ENCODE measurements at regions not wholly inside any gene's neighbourhood (a gene's known extent, or its start where the extent isn't known, plus 50 kb on each side); places are given as distances from the start of the nearest gene placed in this dataset.

DNA sequence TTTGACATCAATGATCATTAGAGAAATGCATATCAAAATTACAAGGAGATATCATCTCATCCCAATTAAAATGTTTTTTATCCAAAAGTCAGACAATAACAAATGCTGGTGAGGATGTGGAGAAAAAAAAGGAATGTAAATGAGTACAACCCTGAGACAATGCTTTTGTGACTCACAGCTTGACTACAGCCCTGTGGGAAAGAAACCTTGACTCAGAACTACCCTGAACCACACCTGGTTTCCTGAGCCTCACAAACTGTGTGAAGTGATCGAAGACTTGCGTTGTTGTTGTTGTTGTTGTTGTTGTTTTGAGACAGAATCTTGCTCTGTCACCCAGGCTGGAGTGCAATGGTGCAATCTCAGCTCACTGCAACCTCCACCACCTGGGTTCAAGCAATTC, 266.6 kb upstream of the MYT1L start:
- ChIA-PET RAD21 (ENCODE audit: low non-redundant PET in 1 of 2, low total read pairs in 2 of 2, uncharacterized antibody in 2 of 2, unreplicated experiment in 2 of 2) (no interaction called here), CTCF (no interaction called here), POLR2A (no interaction called here)
- Histone ChIP-seq H3K9me3 (ENCODE audit: control insufficient read depth in 1 of 2, insufficient read depth in 1 of 2, low read depth in 1 of 2, low read length in 2 of 2) (no peaks in the 10 kb centered on the region), H2AFZ (ENCODE audit: low read depth, low read length, poor library complexity, severe bottlenecking) (no peak overlapping the region), H3K27ac (ENCODE audit: low read depth, low read length) (no peak overlapping the region), H3K4me1 (ENCODE audit: control insufficient read depth in 1 of 2, insufficient read depth in 2 of 2, low read length in 2 of 2) (no peaks in the 10 kb centered on the region), H3K27me3 (ENCODE audit: insufficient read depth, low read length) (peaks cover 11% of the 10 kb centered on the region), H3K4me3 (replicated peaks in 1 of 2; ENCODE audit: low read depth in 1 of 2, low read length in 2 of 2) (no peak overlapping the region), H3K36me3 (ENCODE audit: control insufficient read depth in 1 of 2, insufficient read depth in 2 of 2, low read length in 2 of 2) (no peaks in the 10 kb centered on the region), H4K20me1 (ENCODE audit: insufficient read depth) (no peaks in the 10 kb centered on the region), H3K79me2 (ENCODE audit: insufficient read depth, low read length) (no peaks in the 10 kb centered on the region), H3K9me2 (ENCODE audit: insufficient read depth) (no peaks in the 10 kb centered on the region), H3K4me2 (ENCODE audit: low read length) (no peak overlapping the region), H3K9ac (ENCODE audit: low read length) (no peak overlapping the region)
- DNase-seq (ENCODE audit: low read depth, low spot score) (no peak), ATAC-seq (no peak)
- BruUV-seq (replicated peaks), result no TSS peak
- TF ChIP-seq, protein P1, sequence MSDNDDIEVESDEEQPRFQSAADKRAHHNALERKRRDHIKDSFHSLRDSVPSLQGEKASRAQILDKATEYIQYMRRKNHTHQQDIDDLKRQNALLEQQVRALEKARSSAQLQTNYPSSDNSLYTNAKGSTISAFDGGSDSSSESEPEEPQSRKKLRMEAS (IDR thresholded peaks at IDR 0.05), result no peak
- TF ChIP-seq EGR1 (IDR thresholded peaks at IDR 0.05; ENCODE audit: low read depth) (no peak), EZH2phosphoT487 (IDR thresholded peaks at IDR 0.05; ENCODE audit: borderline replicate concordance) (no peak), JUND (IDR thresholded peaks at IDR 0.05) (no peak), POLR2A (IDR thresholded peaks at IDR 0.05; ENCODE audit: borderline replicate concordance, extremely low read depth, insufficient read depth, insufficient read length) (no peak), EZH2 (IDR thresholded peaks at IDR 0.05) (no peak), ELF1 (IDR thresholded peaks at IDR 0.05; ENCODE audit: borderline replicate concordance, low read depth) (no peak), TCF7L2 (IDR thresholded peaks at IDR 0.05; ENCODE audit: borderline replicate concordance, extremely low read depth, insufficient read depth, insufficient read length) (no peak), SP1 (IDR thresholded peaks at IDR 0.05; ENCODE audit: low read depth) (no peak)
- TF ChIP-seq, protein P2, sequence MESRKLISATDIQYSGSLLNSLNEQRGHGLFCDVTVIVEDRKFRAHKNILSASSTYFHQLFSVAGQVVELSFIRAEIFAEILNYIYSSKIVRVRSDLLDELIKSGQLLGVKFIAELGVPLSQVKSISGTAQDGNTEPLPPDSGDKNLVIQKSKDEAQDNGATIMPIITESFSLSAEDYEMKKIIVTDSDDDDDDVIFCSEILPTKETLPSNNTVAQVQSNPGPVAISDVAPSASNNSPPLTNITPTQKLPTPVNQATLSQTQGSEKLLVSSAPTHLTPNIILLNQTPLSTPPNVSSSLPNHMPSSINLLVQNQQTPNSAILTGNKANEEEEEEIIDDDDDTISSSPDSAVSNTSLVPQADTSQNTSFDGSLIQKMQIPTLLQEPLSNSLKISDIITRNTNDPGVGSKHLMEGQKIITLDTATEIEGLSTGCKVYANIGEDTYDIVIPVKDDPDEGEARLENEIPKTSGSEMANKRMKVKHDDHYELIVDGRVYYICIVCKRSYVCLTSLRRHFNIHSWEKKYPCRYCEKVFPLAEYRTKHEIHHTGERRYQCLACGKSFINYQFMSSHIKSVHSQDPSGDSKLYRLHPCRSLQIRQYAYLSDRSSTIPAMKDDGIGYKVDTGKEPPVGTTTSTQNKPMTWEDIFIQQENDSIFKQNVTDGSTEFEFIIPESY (IDR thresholded peaks at IDR 0.05; ENCODE audit: extremely low read depth, insufficient replicate concordance, low read length), result no peak
- intact Hi-C loops (cut with micrococcal nuclease), result no loop called here

All from HCT116 (cell line).